Activated CD4-positive, alpha-beta T cell treated with anti-CD3 and anti-CD28 coated beads for 4 hours (primary cell): ENCODE measurements at regions not wholly inside any gene's neighbourhood (a gene's known extent, or its start where the extent isn't known, plus 50 kb on each side); places are given as distances from the start of the nearest gene placed in this dataset.

Source experiments
- DNase-seq, 2 donors: peaks; one replicate each; pipeline ENCODE4 v3.0.0-alpha.2; 2020

- DNase-seq: no peak
Observed at GRCh38 chr12:98446682-98447081, 68.7 kb upstream of the TMPO start.

DNA sequence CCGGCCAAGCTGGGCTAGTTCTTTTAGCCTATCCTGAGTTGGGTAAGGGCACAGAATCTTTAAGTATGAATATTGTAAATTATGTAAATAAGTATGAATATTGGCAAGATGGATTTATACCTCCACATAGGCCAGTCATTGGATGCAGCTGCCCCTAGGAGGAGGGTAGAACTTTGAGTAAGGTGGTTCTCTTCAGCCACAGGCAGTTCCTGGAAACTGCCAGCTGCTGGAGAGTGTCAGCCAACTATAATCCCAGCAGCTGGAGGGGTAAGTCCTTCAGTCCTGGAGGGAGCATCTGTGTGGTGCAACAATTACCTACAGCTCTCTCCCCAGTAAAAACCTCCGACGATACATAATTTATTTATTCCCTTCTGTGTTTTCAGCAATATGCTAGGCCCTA lies 65.8 kb upstream of the TMPO start:
- DNase-seq: no peak

- no peak for DNase-seq
Observed at GRCh38 chr12:98453070-98453469, 62.3 kb upstream of the TMPO start.

- no peak for DNase-seq
Observed at GRCh38 chr12:98453492-98453891, 61.9 kb upstream of the TMPO start.

- DNase-seq: no peak
Observed at GRCh38 chr12:98456041-98456440, 59.3 kb upstream of the TMPO start.

- peak in 1 of 2 donors; percentile 15 for DNase-seq
Observed at GRCh38 chr12:98456576-98457573, 58.5 kb upstream of the TMPO start.

- no peak for DNase-seq
Observed at GRCh38 chr12:98464190-98464589, 51.2 kb upstream of the TMPO start.

GRCh38 chr12:98465505-98465904 lies 49.9 kb upstream of the TMPO start:
- no peak for DNase-seq
